ENCODE measurements at regions not wholly inside any gene's neighbourhood (a gene's known extent, or its start where the extent isn't known, plus 50 kb on each side); places are given as distances from the start of the nearest gene placed in this dataset.

DNA sequence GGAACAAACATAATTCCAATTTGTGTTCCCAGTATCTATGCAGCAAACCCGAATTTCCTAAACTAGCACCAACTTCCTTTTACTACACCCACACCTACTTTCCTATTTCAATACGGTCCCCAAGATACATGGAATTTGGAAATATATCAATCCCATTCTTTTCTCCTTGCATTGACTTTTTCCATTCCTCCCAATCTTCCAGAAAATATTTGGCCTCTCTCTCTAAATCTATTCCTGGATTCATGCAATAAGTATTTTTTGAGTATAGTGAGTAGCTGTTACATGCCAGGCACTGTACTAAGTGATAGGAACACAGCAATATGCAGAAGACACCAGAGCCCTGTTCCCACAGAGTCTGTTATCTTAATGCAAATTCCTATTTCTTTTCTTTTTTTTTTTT is 216.2 kb upstream of the PIK3R1 start:
- intact Hi-C loops (cut with micrococcal nuclease; ENCODE audit: unreplicated experiment) = no loop called here
- BruUV-seq (replicated peaks) = no TSS peak
- Histone ChIP-seq H3K4me2 (ENCODE audit: control insufficient read depth, insufficient read depth) (no peak overlapping the region), H3K79me2 (ENCODE audit: control insufficient read depth, insufficient read depth, low read length) (no peaks in the 10 kb centered on the region), H3K27me3 (replicated peaks in 1 of 2; ENCODE audit: control insufficient read depth in 2 of 2, insufficient read depth in 2 of 2, low read length in 1 of 2) (no peaks in the 10 kb centered on the region), H3K4me3 (no peak overlapping the region), H3K27ac (ENCODE audit: control insufficient read depth, insufficient read depth) (no peak overlapping the region), H3K9me3 (replicated peaks; ENCODE audit: control insufficient read depth, insufficient read depth, low read length) (no peaks in the 10 kb centered on the region), H3K9ac (ENCODE audit: control insufficient read depth, insufficient read depth, low read length) (no peak overlapping the region), H4K20me1 (ENCODE audit: control insufficient read depth, insufficient read depth) (no peaks in the 10 kb centered on the region), H2AFZ (ENCODE audit: control insufficient read depth, low read depth, low read length) (no peak overlapping the region), H3K4me1 (ENCODE audit: control insufficient read depth, insufficient read depth, low read length) (no peaks in the 10 kb centered on the region), H3K36me3 (ENCODE audit: control insufficient read depth in 2 of 2, insufficient read depth in 2 of 2, low read length in 1 of 2) (no peaks in the 10 kb centered on the region)
- SMC1A ChIA-PET (ENCODE audit: uncharacterized antibody, unreplicated experiment) = no interaction called here
- CTCF ChIA-PET = no interaction called here
- WGBS (ENCODE audit: insufficient coverage, insufficient replicate concordance, low lambda C conversion rate, missing lambda C conversion rate) = 50% methylated on average over 2 of the region's 2 CpGs
- DNase-seq (ENCODE audit: low read depth, low spot score) (no peak), FAIRE-seq (no peak), ATAC-seq (no peak)
- TF ChIP-seq KDM1A (IDR thresholded peaks at IDR 0.05; ENCODE audit: borderline replicate concordance) (no peak), SMAD1 (IDR thresholded peaks at IDR 0.05; ENCODE audit: low read depth, partially characterized antibody) (no peak), ZNF217 (IDR thresholded peaks at IDR 0.05) (no peak), ZNF24 (IDR thresholded peaks at IDR 0.05) (no peak), PAX8 (IDR thresholded peaks at IDR 0.05) (no peak), CEBPB (IDR thresholded peaks at IDR 0.05; ENCODE audit: borderline replicate concordance in 1 of 2, low read depth in 2 of 2, low read length in 2 of 2) (no peak), EP300 (IDR thresholded peaks at IDR 0.05; ENCODE audit: borderline replicate concordance in 1 of 2, control insufficient read depth in 1 of 2, low read depth in 2 of 2, low read length in 2 of 2) (no peak), SRF (IDR thresholded peaks at IDR 0.05; ENCODE audit: low read depth in 2 of 2, low read length in 2 of 2) (no peak), YBX1 (IDR thresholded peaks at IDR 0.05) (no peak), EZH2 (IDR thresholded peaks at IDR 0.05; ENCODE audit: borderline replicate concordance, control insufficient read depth, low read depth, low read length) (no peak)
- TF ChIP-seq, protein P1, sequence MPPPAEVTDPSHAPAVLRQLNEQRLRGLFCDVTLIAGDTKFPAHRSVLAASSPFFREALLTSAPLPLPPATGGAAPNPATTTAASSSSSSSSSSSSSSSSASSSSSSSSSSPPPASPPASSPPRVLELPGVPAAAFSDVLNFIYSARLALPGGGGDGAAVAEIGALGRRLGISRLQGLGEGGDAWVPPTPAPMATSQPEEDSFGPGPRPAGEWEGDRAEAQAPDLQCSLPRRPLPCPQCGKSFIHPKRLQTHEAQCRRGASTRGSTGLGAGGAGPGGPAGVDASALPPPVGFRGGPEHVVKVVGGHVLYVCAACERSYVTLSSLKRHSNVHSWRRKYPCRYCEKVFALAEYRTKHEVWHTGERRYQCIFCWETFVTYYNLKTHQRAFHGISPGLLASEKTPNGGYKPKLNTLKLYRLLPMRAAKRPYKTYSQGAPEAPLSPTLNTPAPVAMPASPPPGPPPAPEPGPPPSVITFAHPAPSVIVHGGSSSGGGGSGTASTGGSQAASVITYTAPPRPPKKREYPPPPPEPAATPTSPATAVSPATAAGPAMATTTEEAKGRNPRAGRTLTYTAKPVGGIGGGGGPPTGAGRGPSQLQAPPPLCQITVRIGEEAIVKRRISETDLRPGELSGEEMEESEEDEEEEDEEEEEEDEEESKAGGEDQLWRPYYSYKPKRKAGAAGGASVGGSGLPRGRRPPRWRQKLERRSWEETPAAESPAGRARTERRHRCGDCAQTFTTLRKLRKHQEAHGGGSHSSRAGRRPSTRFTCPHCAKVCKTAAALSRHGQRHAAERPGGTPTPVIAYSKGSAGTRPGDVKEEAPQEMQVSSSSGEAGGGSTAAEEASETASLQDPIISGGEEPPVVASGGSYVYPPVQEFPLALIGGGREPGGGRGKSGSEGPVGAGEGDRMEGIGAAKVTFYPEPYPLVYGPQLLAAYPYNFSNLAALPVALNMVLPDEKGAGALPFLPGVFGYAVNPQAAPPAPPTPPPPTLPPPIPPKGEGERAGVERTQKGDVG (CRISPR knock-in tag; IDR thresholded peaks at IDR 0.05) = no peak
- POLR2A ChIA-PET = no interaction called here
- in situ Hi-C loops (cut with MboI) = no loop called here
- RAD21 ChIA-PET (ENCODE audit: unreplicated experiment) = no interaction called here
